ENCODE measurements at regions not wholly inside any gene's neighbourhood (a gene's known extent, or its start where the extent isn't known, plus 50 kb on each side); places are given as distances from the start of the nearest gene placed in this dataset.

DNA sequence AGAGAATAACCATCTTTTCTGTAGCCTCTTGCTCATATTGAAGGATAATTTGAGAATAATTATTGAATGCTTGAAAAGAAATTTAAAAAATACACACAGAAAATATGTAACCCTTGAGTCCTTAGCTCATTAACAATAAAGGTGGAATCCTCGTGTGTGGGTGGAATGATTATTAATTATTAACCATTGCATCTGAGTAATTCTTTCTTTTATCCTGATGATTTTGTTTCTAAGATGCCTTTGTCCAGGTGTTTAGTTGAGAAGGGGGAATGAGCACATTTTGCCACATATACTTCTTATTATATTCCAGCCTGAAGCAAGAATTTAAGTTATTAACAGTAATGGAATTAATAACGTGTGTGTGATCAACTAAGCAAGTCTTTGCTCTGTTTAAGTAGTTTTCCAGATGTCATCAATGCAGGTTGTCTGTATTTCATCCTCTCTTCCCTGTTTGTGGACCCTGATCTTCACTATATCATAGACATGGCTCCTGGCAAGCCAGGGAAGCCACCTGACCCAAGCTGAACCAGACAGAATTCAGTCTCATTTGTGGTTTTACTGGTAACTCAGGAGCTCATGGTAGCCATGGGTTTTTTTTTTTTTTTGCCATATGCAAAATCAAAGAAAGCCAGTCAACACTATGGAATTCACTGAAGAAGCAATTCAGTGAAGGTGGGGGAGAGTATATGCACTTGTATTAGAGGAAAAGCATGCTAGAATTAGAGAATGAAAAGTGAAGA is 144.3 kb downstream of the KIF20B start:
- TF ChIP-seq, protein P1, sequence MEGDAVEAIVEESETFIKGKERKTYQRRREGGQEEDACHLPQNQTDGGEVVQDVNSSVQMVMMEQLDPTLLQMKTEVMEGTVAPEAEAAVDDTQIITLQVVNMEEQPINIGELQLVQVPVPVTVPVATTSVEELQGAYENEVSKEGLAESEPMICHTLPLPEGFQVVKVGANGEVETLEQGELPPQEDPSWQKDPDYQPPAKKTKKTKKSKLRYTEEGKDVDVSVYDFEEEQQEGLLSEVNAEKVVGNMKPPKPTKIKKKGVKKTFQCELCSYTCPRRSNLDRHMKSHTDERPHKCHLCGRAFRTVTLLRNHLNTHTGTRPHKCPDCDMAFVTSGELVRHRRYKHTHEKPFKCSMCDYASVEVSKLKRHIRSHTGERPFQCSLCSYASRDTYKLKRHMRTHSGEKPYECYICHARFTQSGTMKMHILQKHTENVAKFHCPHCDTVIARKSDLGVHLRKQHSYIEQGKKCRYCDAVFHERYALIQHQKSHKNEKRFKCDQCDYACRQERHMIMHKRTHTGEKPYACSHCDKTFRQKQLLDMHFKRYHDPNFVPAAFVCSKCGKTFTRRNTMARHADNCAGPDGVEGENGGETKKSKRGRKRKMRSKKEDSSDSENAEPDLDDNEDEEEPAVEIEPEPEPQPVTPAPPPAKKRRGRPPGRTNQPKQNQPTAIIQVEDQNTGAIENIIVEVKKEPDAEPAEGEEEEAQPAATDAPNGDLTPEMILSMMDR (IDR thresholded peaks at IDR 0.05) = no peak
- no peak for TF ChIP-seq POLR2A (IDR thresholded peaks at IDR 0.05)
